Effector memory CD8-positive, alpha-beta T cell (primary cell): ENCODE measurements at regions not wholly inside any gene's neighbourhood (a gene's known extent, or its start where the extent isn't known, plus 50 kb on each side); places are given as distances from the start of the nearest gene placed in this dataset.

ENCODE experiments used
- ATAC-seq: fragments of 150-1000 bp; cut with Tn5 transposase; replicated peaks from 2 replicates; pipeline ENCODE4 v1.10.0; 2021; ENCODE audit warnings: mild to moderate bottlenecking, moderate library complexity
- DNase-seq, 3 experiments: peaks; one replicate each; pipeline ENCODE4 v3.0.0; 2021
- H3K27ac Mint-ChIP-seq, 2 donors: one replicate each; pipeline ENCODE4 v1.8.0; 2022; ENCODE audit warnings: mild to moderate bottlenecking in 2 of 2, mixed read lengths in 2 of 2, moderate library complexity in 2 of 2
- H3K27me3 Mint-ChIP-seq, 2 donors: one replicate each; pipeline ENCODE4 v1.8.0; 2022; ENCODE audit warnings: mixed read lengths in 2 of 2
- H3K36me3 Mint-ChIP-seq: one replicate; pipeline ENCODE4 v1.8.0; 2022; ENCODE audit warnings: mild to moderate bottlenecking, moderate library complexity, mixed read lengths; ENCODE audit not compliant: insufficient read depth
- H3K4me1 Mint-ChIP-seq, 2 donors: one replicate each; pipeline ENCODE4 v1.8.0; 2022; ENCODE audit warnings: low read depth in 2 of 2, mixed read lengths in 2 of 2
- H3K4me3 Mint-ChIP-seq, 2 donors: one replicate each; pipeline ENCODE4 v1.8.0; 2022; ENCODE audit warnings: mild to moderate bottlenecking in 2 of 2, mixed read lengths in 2 of 2, moderate library complexity in 2 of 2
- H3K9me3 Mint-ChIP-seq, 2 donors: one replicate each; pipeline ENCODE4 v1.8.0; 2022; ENCODE audit warnings: mixed read lengths in 2 of 2

- no peaks in the 10 kb centered on the region for H3K9me3 Mint-ChIP-seq
- H3K36me3 Mint-ChIP-seq: no peaks in the 10 kb centered on the region
- DNase-seq: no peak
- H3K4me3 Mint-ChIP-seq: no peak overlapping the region
- H3K4me1 Mint-ChIP-seq: no peaks in the 10 kb centered on the region
- peaks cover 44 to 63% of the 10 kb centered on the region in 2 donors for H3K27me3 Mint-ChIP-seq
- no peak overlapping the region for H3K27ac Mint-ChIP-seq
- no peak for ATAC-seq
Observed at GRCh38 chr20:37643400-37643799, 50.4 kb upstream of the CTNNBL1 start.

- Mint-ChIP-seq H3K4me3 (no peak overlapping the region), H3K4me1 (no peaks in the 10 kb centered on the region), H3K27ac (no peak overlapping the region), H3K27me3 (peaks cover 44 to 52% of the 10 kb centered on the region in 2 donors), H3K36me3 (no peaks in the 10 kb centered on the region), H3K9me3 (no peaks in the 10 kb centered on the region)
- DNase-seq (no peak), ATAC-seq (no peak)
Observed at GRCh38 chr20:37642246-37642645, 51.6 kb upstream of the CTNNBL1 start.

GRCh38 chr20:37640600-37641561, 52.9 kb upstream of the CTNNBL1 start:
- H3K36me3 Mint-ChIP-seq: no peaks in the 10 kb centered on the region
- H3K9me3 Mint-ChIP-seq: no peaks in the 10 kb centered on the region
- DNase-seq: no peak
- peaks cover 51 to 52% of the 10 kb centered on the region in 2 donors for H3K27me3 Mint-ChIP-seq
- ATAC-seq: no peak
- no peak overlapping the region for H3K4me3 Mint-ChIP-seq
- H3K4me1 Mint-ChIP-seq: no peaks in the 10 kb centered on the region
- no peak overlapping the region for H3K27ac Mint-ChIP-seq

- DNase-seq: no peak
- Mint-ChIP-seq H3K27me3 (peaks cover 47 to 56% of the 10 kb centered on the region in 2 donors), H3K4me1 (no peaks in the 10 kb centered on the region), H3K27ac (no peak overlapping the region), H3K4me3 (no peak overlapping the region), H3K36me3 (no peaks in the 10 kb centered on the region), H3K9me3 (peaks cover 0 to 4% of the 10 kb centered on the region in 2 donors)
- no peak for ATAC-seq
Observed at GRCh38 chr20:37638527-37638926, 55.3 kb upstream of the CTNNBL1 start.

- Mint-ChIP-seq H3K36me3 (no peaks in the 10 kb centered on the region), H3K27me3 (peaks cover 47 to 56% of the 10 kb centered on the region in 2 donors), H3K4me3 (no peak overlapping the region), H3K4me1 (no peaks in the 10 kb centered on the region), H3K9me3 (peaks cover 0 to 4% of the 10 kb centered on the region in 2 donors), H3K27ac (no peak overlapping the region)
- ATAC-seq: no peak
- DNase-seq: no peak
Observed at GRCh38 chr20:37636977-37637376, 56.9 kb upstream of the CTNNBL1 start.

- Mint-ChIP-seq H3K9me3 (peaks cover 0 to 4% of the 10 kb centered on the region in 2 donors), H3K27ac (no peak overlapping the region), H3K27me3 (peaks cover 45 to 56% of the 10 kb centered on the region in 2 donors), H3K4me3 (no peak overlapping the region), H3K4me1 (no peaks in the 10 kb centered on the region), H3K36me3 (no peaks in the 10 kb centered on the region)
- ATAC-seq (no peak), DNase-seq (no peak)
Observed at GRCh38 chr20:37636212-37636975, 57.4 kb upstream of the CTNNBL1 start.

- H3K27me3 Mint-ChIP-seq: peaks cover 65 to 86% of the 10 kb centered on the region in 2 donors
- H3K9me3 Mint-ChIP-seq: peaks cover 0 to 6% of the 10 kb centered on the region in 2 donors
- ATAC-seq: no peak
- no peaks in the 10 kb centered on the region for H3K36me3 Mint-ChIP-seq
- H3K4me1 Mint-ChIP-seq: no peaks in the 10 kb centered on the region
- H3K27ac Mint-ChIP-seq: no peak overlapping the region
- no peak for DNase-seq
- no peak overlapping the region for H3K4me3 Mint-ChIP-seq
Observed at GRCh38 chr20:37630993-37631392, 62.8 kb upstream of the CTNNBL1 start.

GRCh38 chr20:37630166-37630565, 63.7 kb upstream of the CTNNBL1 start:
- ATAC-seq (no peak), DNase-seq (no peak)
- H3K4me3 Mint-ChIP-seq: no peak overlapping the region
- peaks cover 66 to 88% of the 10 kb centered on the region in 2 donors for H3K27me3 Mint-ChIP-seq
- H3K36me3 Mint-ChIP-seq: no peaks in the 10 kb centered on the region
- H3K27ac Mint-ChIP-seq: no peak overlapping the region
- H3K9me3 Mint-ChIP-seq: peaks cover 0 to 1% of the 10 kb centered on the region in 2 donors
- H3K4me1 Mint-ChIP-seq: no peaks in the 10 kb centered on the region

- no peaks in the 10 kb centered on the region for H3K4me1 Mint-ChIP-seq
- H3K27ac Mint-ChIP-seq: no peak overlapping the region
- H3K36me3 Mint-ChIP-seq: no peaks in the 10 kb centered on the region
- H3K27me3 Mint-ChIP-seq: peaks cover 70 to 87% of the 10 kb centered on the region in 2 donors
- ATAC-seq (no peak), DNase-seq (no peak)
- peaks cover 0 to 1% of the 10 kb centered on the region in 2 donors for H3K9me3 Mint-ChIP-seq
- no peak overlapping the region for H3K4me3 Mint-ChIP-seq
Observed at GRCh38 chr20:37627767-37628130, 66.1 kb upstream of the CTNNBL1 start.

GRCh38 chr20:37627060-37627766, 66.6 kb upstream of the CTNNBL1 start:
- no peaks in the 10 kb centered on the region for H3K36me3 Mint-ChIP-seq
- peaks cover 67 to 87% of the 10 kb centered on the region in 2 donors for H3K27me3 Mint-ChIP-seq
- DNase-seq: peak in 1 of 3 experiments; percentile 3
- no peak overlapping the region for H3K27ac Mint-ChIP-seq
- H3K4me1 Mint-ChIP-seq: no peaks in the 10 kb centered on the region
- H3K9me3 Mint-ChIP-seq: peaks cover 0 to 1% of the 10 kb centered on the region in 2 donors
- ATAC-seq: no peak
- H3K4me3 Mint-ChIP-seq: no peak overlapping the region

GRCh38 chr20:37624963-37625362, 68.9 kb upstream of the CTNNBL1 start:
- no peak for DNase-seq
- H3K27me3 Mint-ChIP-seq: peaks cover 73 to 90% of the 10 kb centered on the region in 2 donors
- no peak overlapping the region for H3K4me3 Mint-ChIP-seq
- ATAC-seq: no peak
- H3K4me1 Mint-ChIP-seq: no peaks in the 10 kb centered on the region
- peaks cover 0 to 1% of the 10 kb centered on the region in 2 donors for H3K9me3 Mint-ChIP-seq
- no peak overlapping the region for H3K27ac Mint-ChIP-seq
- no peaks in the 10 kb centered on the region for H3K36me3 Mint-ChIP-seq

- Mint-ChIP-seq H3K27ac (no peak overlapping the region), H3K36me3 (no peaks in the 10 kb centered on the region), H3K27me3 (peaks cover 67 to 90% of the 10 kb centered on the region in 2 donors), H3K4me3 (no peak overlapping the region), H3K9me3 (no peaks in the 10 kb centered on the region), H3K4me1 (no peaks in the 10 kb centered on the region)
- no peak for DNase-seq
- ATAC-seq: no peak
Observed at GRCh38 chr20:37622728-37623127, 71.1 kb upstream of the CTNNBL1 start.

- Mint-ChIP-seq H3K9me3 (no peaks in the 10 kb centered on the region), H3K4me1 (no peaks in the 10 kb centered on the region), H3K36me3 (no peaks in the 10 kb centered on the region), H3K4me3 (no peak overlapping the region), H3K27me3 (peaks cover 64 to 78% of the 10 kb centered on the region in 2 donors), H3K27ac (no peak overlapping the region)
- ATAC-seq (no peak), DNase-seq (no peak)
Observed at GRCh38 chr20:37619496-37619895, 74.3 kb upstream of the CTNNBL1 start.
